GM18505 (cell line): ENCODE measurements at regions not wholly inside any gene's neighbourhood (a gene's known extent, or its start where the extent isn't known, plus 50 kb on each side); places are given as distances from the start of the nearest gene placed in this dataset.

Experiments used
- ATAC-seq: cut with Tn5 transposase; IDR thresholded peaks from one replicate; pipeline ENCODE4 v1.9.1; 2021; ENCODE audit not compliant: unreplicated experiment
- POLR2A ChIP-seq: IDR thresholded peaks from 4 replicates; pipeline ENCODE4 v1.6.1; 2011; ENCODE audit warnings: borderline replicate concordance; ENCODE audit not compliant: insufficient read depth, insufficient read length; ENCODE audit errors: extremely low read depth

- no peak for ATAC-seq
- TF ChIP-seq POLR2A: no peak
These were observed 164.7 kb upstream of the UBE2E2 start for GRCh38 chr3:23038471-23038870.

GRCh38 chr3:23041918-23042696, 161.0 kb upstream of the UBE2E2 start:
- ATAC-seq: no peak
- TF ChIP-seq POLR2A: no peak

GRCh38 chr3:23044463-23044862, 158.7 kb upstream of the UBE2E2 start:
- ATAC-seq: no peak
- TF ChIP-seq POLR2A: no peak

GRCh38 chr3:23046536-23046935, 156.6 kb upstream of the UBE2E2 start:
- TF ChIP-seq POLR2A: no peak

GRCh38 chr3:23051240-23052140, 151.6 kb upstream of the UBE2E2 start:
- no peak for ATAC-seq
- no peak for TF ChIP-seq POLR2A

More at GRCh38 chr3:23046536-23046935, 156.6 kb upstream of the UBE2E2 start:
- no peak for ATAC-seq

GRCh38 chr3:23052208-23052607, 150.9 kb upstream of the UBE2E2 start:
- no peak for TF ChIP-seq POLR2A
- no peak for ATAC-seq

- ATAC-seq: no peak
- TF ChIP-seq POLR2A: no peak
These were observed 150.5 kb upstream of the UBE2E2 start for GRCh38 chr3:23052620-23053019.

GRCh38 chr3:23055733-23056376, 147.3 kb upstream of the UBE2E2 start:
- peak; percentile 91 for ATAC-seq
- no peak for TF ChIP-seq POLR2A

GRCh38 chr3:23062582-23062981, 140.5 kb upstream of the UBE2E2 start:
- ATAC-seq: no peak
- no peak for TF ChIP-seq POLR2A

GRCh38 chr3:23062982-23063381, 140.1 kb upstream of the UBE2E2 start:
- no peak for ATAC-seq
- no peak for TF ChIP-seq POLR2A

- ATAC-seq: no peak
- no peak for TF ChIP-seq POLR2A
These were observed 136.0 kb upstream of the UBE2E2 start for GRCh38 chr3:23067116-23067515.

GRCh38 chr3:23068016-23068728, 135.0 kb upstream of the UBE2E2 start:
- no peak for TF ChIP-seq POLR2A
- ATAC-seq: no peak

- no peak for TF ChIP-seq POLR2A
- peak; percentile 27 for ATAC-seq
These were observed 131.8 kb upstream of the UBE2E2 start for GRCh38 chr3:23071296-23071695.

GRCh38 chr3:23071758-23072157, 131.4 kb upstream of the UBE2E2 start:
- peak; percentile 81 for ATAC-seq
- TF ChIP-seq POLR2A: no peak

GRCh38 chr3:23072693-23073092, 130.4 kb upstream of the UBE2E2 start:
- no peak for ATAC-seq
- TF ChIP-seq POLR2A: no peak
